ENCODE measurements at regions not wholly inside any gene's neighbourhood (a gene's known extent, or its start where the extent isn't known, plus 50 kb on each side); places are given as distances from the start of the nearest gene placed in this dataset.
"Not testable (repeated sequence)": the region's sequence is repeated elsewhere in the genome, so short reads cannot be mapped to it uniquely, and the experiment has no call there.

GRCh38 chr5:60492958-60493357 lies 207.0 kb downstream of the DEPDC1B start:
- POLR2A ChIA-PET, result no interaction called here
- intact Hi-C loops (cut with micrococcal nuclease), result no loop called here
- H3K4me1 Mint-ChIP-seq (ENCODE audit: low read depth), result no peaks in the 10 kb centered on the region

GRCh38 chr5:60492358-60492757 lies 207.6 kb downstream of the DEPDC1B start:
- H3K4me1 Mint-ChIP-seq (ENCODE audit: low read depth); H3K36me3 Mint-ChIP-seq; H3K27me3 Mint-ChIP-seq; H3K27ac Mint-ChIP-seq; H3K9me3 Mint-ChIP-seq; DNase-seq; intact Hi-C loops (cut with micrococcal nuclease); CTCF ChIA-PET; POLR2A ChIA-PET; H3K4me3 Mint-ChIP-seq: not testable (repeated sequence)

More at GRCh38 chr5:60492958-60493357, 207.0 kb downstream of the DEPDC1B start:
- DNase-seq, result no peak
- no peaks in the 10 kb centered on the region for H3K36me3 Mint-ChIP-seq
- CTCF ChIA-PET, result no interaction called here
- H3K4me3 Mint-ChIP-seq, result no peak overlapping the region
- H3K27me3 Mint-ChIP-seq, result no peaks in the 10 kb centered on the region
- H3K27ac Mint-ChIP-seq, result no peak overlapping the region
- peaks cover 2% of the 10 kb centered on the region for H3K9me3 Mint-ChIP-seq

GRCh38 chr5:60490597-60491166 lies 209.3 kb downstream of the DEPDC1B start:
- Mint-ChIP-seq H3K4me3 (no peak overlapping the region), H3K36me3 (no peaks in the 10 kb centered on the region)

GRCh38 chr5:60489856-60490255 lies 210.1 kb downstream of the DEPDC1B start:
- CTCF ChIA-PET, result no interaction called here
- POLR2A ChIA-PET, result no interaction called here
- no peak for DNase-seq

More at GRCh38 chr5:60490597-60491166, 209.3 kb downstream of the DEPDC1B start:
- intact Hi-C loops (cut with micrococcal nuclease), result no loop called here
- Mint-ChIP-seq H3K27ac (no peak overlapping the region), H3K4me1 (ENCODE audit: low read depth) (no peaks in the 10 kb centered on the region), H3K27me3 (no peaks in the 10 kb centered on the region), H3K9me3 (peaks cover 2% of the 10 kb centered on the region)
- DNase-seq, result no peak
- POLR2A ChIA-PET, result no interaction called here
- CTCF ChIA-PET, result no interaction called here

GRCh38 chr5:60489377-60489776 lies 210.6 kb downstream of the DEPDC1B start:
- no peak overlapping the region for H3K27ac Mint-ChIP-seq
- POLR2A ChIA-PET, result no interaction called here

More at GRCh38 chr5:60489856-60490255, 210.1 kb downstream of the DEPDC1B start:
- H3K4me1 Mint-ChIP-seq (ENCODE audit: low read depth), result no peaks in the 10 kb centered on the region
- H3K9me3 Mint-ChIP-seq, result peaks cover 2% of the 10 kb centered on the region
- no peak overlapping the region for H3K4me3 Mint-ChIP-seq
- H3K36me3 Mint-ChIP-seq, result no peaks in the 10 kb centered on the region
- H3K27ac Mint-ChIP-seq, result no peak overlapping the region
- no peaks in the 10 kb centered on the region for H3K27me3 Mint-ChIP-seq
- intact Hi-C loops (cut with micrococcal nuclease), result no loop called here

DNA sequence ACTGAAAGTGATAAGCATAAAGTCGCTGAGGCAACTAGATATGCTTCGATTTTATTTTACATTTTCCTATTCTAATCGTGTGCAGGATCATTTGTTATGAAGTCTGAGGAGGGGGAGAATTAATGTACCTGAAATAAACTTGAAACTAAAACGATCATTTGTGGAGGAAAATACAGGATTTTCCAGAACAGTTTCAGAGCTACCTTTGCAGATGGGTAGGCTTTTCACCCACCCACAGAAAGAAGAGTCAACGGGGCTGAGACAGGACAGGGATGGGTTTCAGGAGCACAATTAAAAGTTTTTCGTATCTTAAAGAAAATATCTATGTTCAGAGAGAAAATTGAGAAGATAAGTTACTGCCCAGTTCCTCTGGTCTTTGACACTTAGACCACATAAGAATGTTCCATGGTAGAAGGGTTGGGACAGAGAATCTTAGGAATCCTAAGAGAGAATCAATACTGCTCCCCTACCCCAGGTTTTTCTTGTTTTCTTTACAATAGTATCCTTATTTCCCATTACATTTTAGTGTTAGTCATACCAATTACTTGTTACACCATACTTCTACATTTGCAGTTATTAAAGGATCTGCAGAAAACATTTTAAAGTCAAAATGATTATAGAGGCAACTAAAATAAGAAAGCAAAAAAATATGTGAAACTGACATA lies 211.4 kb downstream of the DEPDC1B start:
- CTCF ChIA-PET, result no interaction called here
- no peaks in the 10 kb centered on the region for H3K4me1 Mint-ChIP-seq (ENCODE audit: low read depth)

More at GRCh38 chr5:60489377-60489776, 210.6 kb downstream of the DEPDC1B start:
- no peaks in the 10 kb centered on the region for H3K4me1 Mint-ChIP-seq (ENCODE audit: low read depth)
- no peaks in the 10 kb centered on the region for H3K27me3 Mint-ChIP-seq
- H3K9me3 Mint-ChIP-seq, result peaks cover 2% of the 10 kb centered on the region
- H3K4me3 Mint-ChIP-seq, result no peak overlapping the region
- no peaks in the 10 kb centered on the region for H3K36me3 Mint-ChIP-seq
- CTCF ChIA-PET, result no interaction called here
- intact Hi-C loops (cut with micrococcal nuclease), result no loop called here
- DNase-seq, result no peak

GRCh38 chr5:60487885-60488442 lies 212.0 kb downstream of the DEPDC1B start:
- Mint-ChIP-seq H3K4me1 (ENCODE audit: low read depth) (no peaks in the 10 kb centered on the region), H3K27ac (no peak overlapping the region), H3K27me3 (no peaks in the 10 kb centered on the region), H3K36me3 (no peaks in the 10 kb centered on the region), H3K4me3 (no peak overlapping the region), H3K9me3 (peaks cover under 1% of the 10 kb centered on the region)
- CTCF ChIA-PET, result no interaction called here
- intact Hi-C loops (cut with micrococcal nuclease), result no loop called here
- no peak for DNase-seq
- POLR2A ChIA-PET, result no interaction called here

More for the DNA sequence above, 211.4 kb downstream of the DEPDC1B start:
- no peak for DNase-seq
- Mint-ChIP-seq H3K9me3 (peaks cover 2% of the 10 kb centered on the region), H3K27ac (no peak overlapping the region), H3K36me3 (no peaks in the 10 kb centered on the region), H3K4me3 (no peak overlapping the region), H3K27me3 (no peaks in the 10 kb centered on the region)
- intact Hi-C loops (cut with micrococcal nuclease), result no loop called here
- POLR2A ChIA-PET, result no interaction called here

DNA sequence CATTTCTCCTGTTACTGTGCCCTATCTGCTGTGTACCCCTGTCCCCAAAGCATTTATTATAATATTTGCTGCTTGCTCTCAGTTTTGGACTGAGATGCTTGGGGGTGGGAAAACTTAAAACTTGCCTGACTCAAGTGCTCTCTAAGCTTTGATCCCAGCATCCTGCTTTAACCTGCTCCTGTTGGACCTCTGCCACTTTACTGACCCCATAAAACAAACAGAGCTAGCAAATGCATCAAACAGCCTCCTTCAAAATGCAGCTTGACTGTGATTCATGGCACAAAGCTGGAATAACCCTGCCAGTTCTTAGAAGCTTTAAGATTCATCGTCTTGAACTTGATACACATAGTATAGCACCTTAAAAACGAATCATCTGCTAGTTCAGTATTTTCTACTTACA lies 212.5 kb downstream of the DEPDC1B start:
- Mint-ChIP-seq H3K9me3 (no peaks in the 10 kb centered on the region), H3K27me3 (no peaks in the 10 kb centered on the region), H3K36me3 (no peaks in the 10 kb centered on the region), H3K4me3 (no peak overlapping the region), H3K27ac (no peak overlapping the region), H3K4me1 (ENCODE audit: low read depth) (no peaks in the 10 kb centered on the region)
- intact Hi-C loops (cut with micrococcal nuclease), result no loop called here
- CTCF ChIA-PET, result no interaction called here
- DNase-seq, result no peak
- POLR2A ChIA-PET, result no interaction called here

DNA sequence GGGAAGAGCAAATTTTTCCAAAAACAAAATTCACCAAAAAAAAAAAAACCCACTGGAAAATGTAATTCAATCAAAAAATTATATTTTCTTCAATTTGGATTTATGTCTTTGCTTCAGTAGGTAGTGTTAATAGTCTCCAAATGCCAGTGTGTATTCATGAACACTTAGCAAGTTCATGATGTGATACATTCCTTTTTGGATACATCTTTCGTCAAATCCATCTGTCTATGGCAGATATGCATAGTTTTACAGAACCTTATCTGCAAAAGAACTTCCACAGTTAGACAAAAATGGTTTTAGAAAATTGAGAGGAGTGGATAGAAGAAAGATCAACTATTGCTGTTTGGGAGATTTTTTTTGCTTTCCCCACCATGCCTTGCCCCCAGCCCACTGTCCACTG lies 214.6 kb downstream of the DEPDC1B start:
- Mint-ChIP-seq H3K4me3 (no peak overlapping the region), H3K27ac (no peak overlapping the region), H3K36me3 (no peaks in the 10 kb centered on the region), H3K27me3 (no peaks in the 10 kb centered on the region), H3K4me1 (ENCODE audit: low read depth) (no peaks in the 10 kb centered on the region), H3K9me3 (no peaks in the 10 kb centered on the region)
- ChIA-PET CTCF (no interaction called here), POLR2A (no interaction called here)
- no peak for DNase-seq
- intact Hi-C loops (cut with micrococcal nuclease), result no loop called here

GRCh38 chr5:60483050-60483449 lies 216.9 kb downstream of the DEPDC1B start:
- Mint-ChIP-seq H3K27ac (no peak overlapping the region), H3K4me1 (ENCODE audit: low read depth) (no peaks in the 10 kb centered on the region), H3K27me3 (no peaks in the 10 kb centered on the region), H3K9me3 (no peaks in the 10 kb centered on the region), H3K4me3 (no peak overlapping the region), H3K36me3 (no peaks in the 10 kb centered on the region)
- intact Hi-C loops (cut with micrococcal nuclease), result no loop called here
- DNase-seq, result no peak
- ChIA-PET CTCF (no interaction called here), POLR2A (no interaction called here)

- H3K9me3 Mint-ChIP-seq, result peaks cover 2% of the 10 kb centered on the region
- no peak overlapping the region for H3K4me3 Mint-ChIP-seq
- intact Hi-C loops (cut with micrococcal nuclease), result no loop called here
- POLR2A ChIA-PET, result no interaction called here
- no peaks in the 10 kb centered on the region for H3K36me3 Mint-ChIP-seq
- no peaks in the 10 kb centered on the region for H3K4me1 Mint-ChIP-seq (ENCODE audit: low read depth)
- no peaks in the 10 kb centered on the region for H3K27me3 Mint-ChIP-seq
- CTCF ChIA-PET, result no interaction called here
- DNase-seq, result no peak
- H3K27ac Mint-ChIP-seq, result no peak overlapping the region
These were observed 217.7 kb downstream of the DEPDC1B start for GRCh38 chr5:60482301-60482700.

GRCh38 chr5:60479542-60479941 lies 220.4 kb downstream of the DEPDC1B start:
- Mint-ChIP-seq H3K4me3 (no peak overlapping the region), H3K27me3 (no peaks in the 10 kb centered on the region), H3K9me3 (peaks cover 6% of the 10 kb centered on the region), H3K4me1 (ENCODE audit: low read depth) (no peaks in the 10 kb centered on the region), H3K36me3 (no peaks in the 10 kb centered on the region), H3K27ac (no peak overlapping the region)
- CTCF ChIA-PET, result no interaction called here
- intact Hi-C loops (cut with micrococcal nuclease), result no loop called here
- DNase-seq, result no peak
- POLR2A ChIA-PET, result no interaction called here

- H3K27ac Mint-ChIP-seq, result no peak overlapping the region
- no peak for DNase-seq
- H3K27me3 Mint-ChIP-seq, result no peaks in the 10 kb centered on the region
- POLR2A ChIA-PET, result no interaction called here
- no peaks in the 10 kb centered on the region for H3K4me1 Mint-ChIP-seq (ENCODE audit: low read depth)
- CTCF ChIA-PET, result no interaction called here
- H3K4me3 Mint-ChIP-seq, result no peak overlapping the region
- intact Hi-C loops (cut with micrococcal nuclease), result no loop called here
- H3K36me3 Mint-ChIP-seq, result no peaks in the 10 kb centered on the region
- peaks cover 7% of the 10 kb centered on the region for H3K9me3 Mint-ChIP-seq
These were observed 222.1 kb downstream of the DEPDC1B start for GRCh38 chr5:60477849-60478248.
